B cell (primary cell): ENCODE measurements at regions not wholly inside any gene's neighbourhood (a gene's known extent, or its start where the extent isn't known, plus 50 kb on each side); places are given as distances from the start of the nearest gene placed in this dataset.

Source experiments
- EZH2 ChIP-seq: IDR thresholded peaks from 2 replicates; pipeline ENCODE4 v1.6.1; 2012; ENCODE audit warnings: borderline replicate concordance, low read depth, mild to moderate bottlenecking, moderate library complexity, low read length; ENCODE audit not compliant: insufficient read depth, poor library complexity, severe bottlenecking
- TF ChIP-seq, protein P1 (sequence below): fragments of 200-600 bp; IDR thresholded peaks from one replicate; pipeline ENCODE4 v1.8.0; 2022; ENCODE audit warnings: antibody characterized with exemption, mild to moderate bottlenecking

GRCh38 chr4:115370490-115370889 is 257.1 kb upstream of the NDST4 start:
- TF ChIP-seq, protein P1, sequence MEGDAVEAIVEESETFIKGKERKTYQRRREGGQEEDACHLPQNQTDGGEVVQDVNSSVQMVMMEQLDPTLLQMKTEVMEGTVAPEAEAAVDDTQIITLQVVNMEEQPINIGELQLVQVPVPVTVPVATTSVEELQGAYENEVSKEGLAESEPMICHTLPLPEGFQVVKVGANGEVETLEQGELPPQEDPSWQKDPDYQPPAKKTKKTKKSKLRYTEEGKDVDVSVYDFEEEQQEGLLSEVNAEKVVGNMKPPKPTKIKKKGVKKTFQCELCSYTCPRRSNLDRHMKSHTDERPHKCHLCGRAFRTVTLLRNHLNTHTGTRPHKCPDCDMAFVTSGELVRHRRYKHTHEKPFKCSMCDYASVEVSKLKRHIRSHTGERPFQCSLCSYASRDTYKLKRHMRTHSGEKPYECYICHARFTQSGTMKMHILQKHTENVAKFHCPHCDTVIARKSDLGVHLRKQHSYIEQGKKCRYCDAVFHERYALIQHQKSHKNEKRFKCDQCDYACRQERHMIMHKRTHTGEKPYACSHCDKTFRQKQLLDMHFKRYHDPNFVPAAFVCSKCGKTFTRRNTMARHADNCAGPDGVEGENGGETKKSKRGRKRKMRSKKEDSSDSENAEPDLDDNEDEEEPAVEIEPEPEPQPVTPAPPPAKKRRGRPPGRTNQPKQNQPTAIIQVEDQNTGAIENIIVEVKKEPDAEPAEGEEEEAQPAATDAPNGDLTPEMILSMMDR, result no peak
- no peak for TF ChIP-seq EZH2
